ENCODE measurements at regions not wholly inside any gene's neighbourhood (a gene's known extent, or its start where the extent isn't known, plus 50 kb on each side); places are given as distances from the start of the nearest gene placed in this dataset.

DNA sequence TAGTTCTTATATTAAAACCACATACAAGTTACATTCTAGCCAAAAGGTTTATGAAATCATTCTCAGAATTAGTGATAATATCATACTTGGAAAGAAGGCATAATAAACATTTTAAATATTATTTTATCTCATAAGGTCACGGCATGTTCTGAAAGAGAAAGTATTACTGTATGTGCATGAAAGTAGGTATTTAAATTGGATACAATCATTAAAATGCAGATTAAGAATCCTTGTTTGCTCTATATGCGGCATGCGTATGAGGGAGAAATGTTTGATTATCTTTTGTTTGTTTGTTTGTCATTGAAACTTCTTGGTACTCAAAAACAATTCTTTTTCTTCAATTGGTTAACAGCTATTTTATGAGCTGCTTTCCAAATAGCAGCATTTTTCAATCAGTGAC lies 183.9 kb upstream of the TLL1 start:
- Histone ChIP-seq H4K20me1 (ENCODE audit: insufficient read depth, low read length) (no peaks in the 10 kb centered on the region), H3K4me3 (replicated peaks in 1 of 3; ENCODE audit: low read depth in 2 of 3, low read length in 3 of 3) (no peak overlapping the region), H3K36me3 (replicated peaks in 1 of 2; ENCODE audit: control insufficient read depth in 1 of 2, insufficient read depth in 2 of 2, low read length in 2 of 2) (no peaks in the 10 kb centered on the region), H3K4me1 (ENCODE audit: control insufficient read depth in 1 of 2, insufficient read depth in 2 of 2, low read length in 2 of 2) (no peaks in the 10 kb centered on the region), H3K27me3 (ENCODE audit: control insufficient read depth in 2 of 2, insufficient read depth in 2 of 2, low read length in 2 of 2) (no peaks in the 10 kb centered on the region), H3K9me3 (replicated peaks in 1 of 2; ENCODE audit: control insufficient read depth in 1 of 2, insufficient read depth in 1 of 2, low read length in 2 of 2) (peaks cover 0 to 4% of the 10 kb centered on the region in 2 donors), H3K27ac (ENCODE audit: low read depth in 1 of 2, low read length in 2 of 2) (no peak overlapping the region), H2AFZ (ENCODE audit: insufficient read depth, low read depth, low read length, poor library complexity, severe bottlenecking) (no peak overlapping the region), H3K4me2 (replicated peaks; ENCODE audit: extremely low read depth, low read length, poor library complexity, severe bottlenecking) (no peak overlapping the region), H3K9ac (ENCODE audit: insufficient read depth, low read length, poor library complexity, severe bottlenecking) (no peak overlapping the region), H3K79me2 (ENCODE audit: insufficient read depth, low read length) (no peaks in the 10 kb centered on the region)
- Mint-ChIP-seq H3K4me1 (no peaks in the 10 kb centered on the region), H3K27ac (no peak overlapping the region), H3K27me3 (ENCODE audit: low read depth in 3 of 3) (no peaks in the 10 kb centered on the region), H3K9me3 (peaks cover 0 to 9% (median 3%) of the 10 kb centered on the region in 7 donors), H3K36me3 (no peaks in the 10 kb centered on the region), H3K4me3 (no peak overlapping the region)
- TF ChIP-seq, protein P1, sequence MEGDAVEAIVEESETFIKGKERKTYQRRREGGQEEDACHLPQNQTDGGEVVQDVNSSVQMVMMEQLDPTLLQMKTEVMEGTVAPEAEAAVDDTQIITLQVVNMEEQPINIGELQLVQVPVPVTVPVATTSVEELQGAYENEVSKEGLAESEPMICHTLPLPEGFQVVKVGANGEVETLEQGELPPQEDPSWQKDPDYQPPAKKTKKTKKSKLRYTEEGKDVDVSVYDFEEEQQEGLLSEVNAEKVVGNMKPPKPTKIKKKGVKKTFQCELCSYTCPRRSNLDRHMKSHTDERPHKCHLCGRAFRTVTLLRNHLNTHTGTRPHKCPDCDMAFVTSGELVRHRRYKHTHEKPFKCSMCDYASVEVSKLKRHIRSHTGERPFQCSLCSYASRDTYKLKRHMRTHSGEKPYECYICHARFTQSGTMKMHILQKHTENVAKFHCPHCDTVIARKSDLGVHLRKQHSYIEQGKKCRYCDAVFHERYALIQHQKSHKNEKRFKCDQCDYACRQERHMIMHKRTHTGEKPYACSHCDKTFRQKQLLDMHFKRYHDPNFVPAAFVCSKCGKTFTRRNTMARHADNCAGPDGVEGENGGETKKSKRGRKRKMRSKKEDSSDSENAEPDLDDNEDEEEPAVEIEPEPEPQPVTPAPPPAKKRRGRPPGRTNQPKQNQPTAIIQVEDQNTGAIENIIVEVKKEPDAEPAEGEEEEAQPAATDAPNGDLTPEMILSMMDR (IDR thresholded peaks at IDR 0.05), result no peak
- WGBS (ENCODE audit: insufficient coverage), result no CpG with 5 or more reads among the region's 3 CpGs
- intact Hi-C loops (cut with micrococcal nuclease), result no loop called here
- no peak for DNase-seq

DNA sequence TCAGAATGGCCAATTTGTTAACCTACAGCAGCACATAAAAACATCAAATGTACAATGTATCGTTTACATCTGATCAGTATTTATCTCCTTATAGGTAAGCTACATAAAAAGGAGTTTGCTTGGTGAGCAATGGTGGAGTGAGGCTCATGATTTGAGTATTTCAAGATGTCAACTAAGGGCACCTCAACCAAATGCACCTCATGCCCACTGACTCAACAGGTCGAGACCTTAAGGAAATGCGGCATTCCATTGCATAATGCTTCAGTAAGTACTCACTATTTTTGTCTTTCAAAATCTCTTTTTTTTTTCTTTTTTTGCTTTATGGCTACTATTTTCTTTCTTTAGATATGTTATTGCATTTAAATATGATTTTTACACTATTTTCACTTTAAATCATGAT lies 181.0 kb upstream of the TLL1 start:
- no peak overlapping the region for H3K4me2 ChIP-seq (replicated peaks; ENCODE audit: extremely low read depth, low read length, poor library complexity, severe bottlenecking)
- no peak overlapping the region for H3K4me3 ChIP-seq (replicated peaks in 1 of 3; ENCODE audit: low read depth in 2 of 3, low read length in 3 of 3)
- no peak overlapping the region for H3K27ac Mint-ChIP-seq
- no CpG with 5 or more reads among the region's 3 CpGs for WGBS (ENCODE audit: insufficient coverage)
- no peak overlapping the region for H3K4me3 Mint-ChIP-seq
- no peak overlapping the region for H2AFZ ChIP-seq (ENCODE audit: insufficient read depth, low read depth, low read length, poor library complexity, severe bottlenecking)
- H3K36me3 Mint-ChIP-seq, result no peaks in the 10 kb centered on the region
- H3K4me1 Mint-ChIP-seq, result no peaks in the 10 kb centered on the region
- no peak overlapping the region for H3K9ac ChIP-seq (ENCODE audit: insufficient read depth, low read length, poor library complexity, severe bottlenecking)
- H3K79me2 ChIP-seq (ENCODE audit: insufficient read depth, low read length), result no peaks in the 10 kb centered on the region
- H3K27ac ChIP-seq (ENCODE audit: low read depth in 1 of 2, low read length in 2 of 2), result no peak overlapping the region
- TF ChIP-seq, protein P1 (IDR thresholded peaks at IDR 0.05), result no peak
- H3K27me3 Mint-ChIP-seq (ENCODE audit: low read depth in 3 of 3), result peaks cover 0 to 2% (median 0%) of the 10 kb centered on the region in 3 donors
- H3K9me3 ChIP-seq (replicated peaks in 1 of 2; ENCODE audit: control insufficient read depth in 1 of 2, insufficient read depth in 1 of 2, low read length in 2 of 2), result peaks cover 0 to 4% of the 10 kb centered on the region in 2 donors
- H3K27me3 ChIP-seq (ENCODE audit: control insufficient read depth in 2 of 2, insufficient read depth in 2 of 2, low read length in 2 of 2), result no peaks in the 10 kb centered on the region
- DNase-seq, result no peak
- H3K9me3 Mint-ChIP-seq, result peaks cover 0 to 9% (median 4%) of the 10 kb centered on the region in 7 donors
- no peaks in the 10 kb centered on the region for H4K20me1 ChIP-seq (ENCODE audit: insufficient read depth, low read length)
- no peaks in the 10 kb centered on the region for H3K4me1 ChIP-seq (ENCODE audit: control insufficient read depth in 1 of 2, insufficient read depth in 2 of 2, low read length in 2 of 2)
- no peaks in the 10 kb centered on the region for H3K36me3 ChIP-seq (replicated peaks in 1 of 2; ENCODE audit: control insufficient read depth in 1 of 2, insufficient read depth in 2 of 2, low read length in 2 of 2)
- intact Hi-C loops (cut with micrococcal nuclease), result no loop called here

All from CD14-positive monocyte (primary cell).